ENCODE measurements at regions not wholly inside any gene's neighbourhood (a gene's known extent, or its start where the extent isn't known, plus 50 kb on each side); places are given as distances from the start of the nearest gene placed in this dataset.

DNA sequence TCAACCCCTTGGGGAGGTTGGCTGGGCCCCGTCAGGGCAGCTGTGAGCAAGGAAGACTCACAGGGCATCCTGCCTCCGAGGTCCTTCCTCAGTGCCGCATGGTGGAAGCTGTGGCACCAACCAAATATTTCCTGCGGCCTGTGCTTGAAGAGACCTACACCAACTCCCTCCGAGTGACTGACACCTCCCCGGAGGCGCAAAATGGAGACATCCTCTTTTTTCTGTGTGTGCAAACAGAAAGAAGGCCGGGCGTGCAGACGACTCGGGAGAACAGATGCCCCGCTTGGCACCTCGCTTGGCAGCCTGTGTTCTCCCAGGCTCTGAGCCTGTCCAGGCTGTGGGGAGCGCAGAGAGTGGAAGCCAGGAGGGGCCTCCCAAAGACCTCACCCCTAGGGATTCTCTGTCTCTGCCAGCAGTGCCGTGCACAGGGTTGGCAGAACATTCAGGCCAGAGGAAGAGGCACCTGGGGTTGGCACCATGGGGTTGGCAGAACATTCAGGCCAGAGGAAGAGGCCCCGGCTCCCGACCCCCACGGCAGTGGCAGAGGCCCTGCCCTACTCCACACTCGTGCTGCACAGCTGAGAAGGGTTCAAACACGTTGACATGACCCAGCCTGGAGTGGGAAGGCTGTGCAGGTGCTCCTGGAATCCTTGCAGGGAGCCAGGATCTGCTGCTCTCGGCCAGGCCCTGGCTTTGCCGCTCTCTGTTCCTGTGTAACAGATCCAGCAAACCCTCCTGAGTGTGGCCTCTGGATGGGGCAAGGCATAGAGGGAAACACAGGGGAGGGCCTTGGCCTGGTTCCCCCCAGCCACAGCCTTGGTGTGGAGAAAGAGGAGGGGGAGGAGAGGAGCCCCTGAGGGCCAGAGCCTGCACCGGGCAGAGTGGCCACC lies 805.5 kb downstream of the BRD1 start:
- TF ChIP-seq, protein P1, sequence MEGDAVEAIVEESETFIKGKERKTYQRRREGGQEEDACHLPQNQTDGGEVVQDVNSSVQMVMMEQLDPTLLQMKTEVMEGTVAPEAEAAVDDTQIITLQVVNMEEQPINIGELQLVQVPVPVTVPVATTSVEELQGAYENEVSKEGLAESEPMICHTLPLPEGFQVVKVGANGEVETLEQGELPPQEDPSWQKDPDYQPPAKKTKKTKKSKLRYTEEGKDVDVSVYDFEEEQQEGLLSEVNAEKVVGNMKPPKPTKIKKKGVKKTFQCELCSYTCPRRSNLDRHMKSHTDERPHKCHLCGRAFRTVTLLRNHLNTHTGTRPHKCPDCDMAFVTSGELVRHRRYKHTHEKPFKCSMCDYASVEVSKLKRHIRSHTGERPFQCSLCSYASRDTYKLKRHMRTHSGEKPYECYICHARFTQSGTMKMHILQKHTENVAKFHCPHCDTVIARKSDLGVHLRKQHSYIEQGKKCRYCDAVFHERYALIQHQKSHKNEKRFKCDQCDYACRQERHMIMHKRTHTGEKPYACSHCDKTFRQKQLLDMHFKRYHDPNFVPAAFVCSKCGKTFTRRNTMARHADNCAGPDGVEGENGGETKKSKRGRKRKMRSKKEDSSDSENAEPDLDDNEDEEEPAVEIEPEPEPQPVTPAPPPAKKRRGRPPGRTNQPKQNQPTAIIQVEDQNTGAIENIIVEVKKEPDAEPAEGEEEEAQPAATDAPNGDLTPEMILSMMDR (IDR thresholded peaks at IDR 0.05): no peak
- TF ChIP-seq EZH2 (IDR thresholded peaks at IDR 0.05; ENCODE audit: borderline replicate concordance, insufficient read depth, low read depth, low read length, poor library complexity, severe bottlenecking): no peak
